Activated CD4-positive, CD25-positive, alpha-beta regulatory T cell treated with anti-CD3 and anti-CD28 coated beads, Interleukin-2, amount 50 U/mL, for 72 hours (primary cell): ENCODE measurements at regions not wholly inside any gene's neighbourhood (a gene's known extent, or its start where the extent isn't known, plus 50 kb on each side); places are given as distances from the start of the nearest gene placed in this dataset.
"Not testable (repeated sequence)": the region's sequence is repeated elsewhere in the genome, so short reads cannot be mapped to it uniquely, and the experiment has no call there.

ENCODE experiments used
- DNase-seq: peaks from one replicate; pipeline ENCODE4 v3.0.0; 2021

DNA sequence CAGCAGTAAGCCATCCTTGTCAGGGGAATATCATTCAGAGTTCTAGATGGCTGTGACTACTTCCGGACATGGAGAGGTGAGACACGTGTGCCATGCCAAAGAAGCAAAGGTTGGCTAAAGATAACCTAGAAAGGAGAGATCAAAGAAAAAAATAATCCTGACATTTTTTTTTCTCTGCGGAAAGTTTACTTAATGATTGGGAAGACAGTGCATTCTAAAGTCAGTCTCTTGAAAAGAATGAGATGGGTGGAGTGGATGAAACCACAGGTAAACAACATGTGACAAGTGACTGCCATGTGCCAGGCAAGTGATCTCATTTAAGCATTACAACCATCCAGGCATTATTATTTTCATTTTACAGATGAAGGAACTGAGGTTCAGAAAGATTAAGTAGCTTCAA is 436.6 kb downstream of the SOX2 start:
- no peak for DNase-seq

DNA sequence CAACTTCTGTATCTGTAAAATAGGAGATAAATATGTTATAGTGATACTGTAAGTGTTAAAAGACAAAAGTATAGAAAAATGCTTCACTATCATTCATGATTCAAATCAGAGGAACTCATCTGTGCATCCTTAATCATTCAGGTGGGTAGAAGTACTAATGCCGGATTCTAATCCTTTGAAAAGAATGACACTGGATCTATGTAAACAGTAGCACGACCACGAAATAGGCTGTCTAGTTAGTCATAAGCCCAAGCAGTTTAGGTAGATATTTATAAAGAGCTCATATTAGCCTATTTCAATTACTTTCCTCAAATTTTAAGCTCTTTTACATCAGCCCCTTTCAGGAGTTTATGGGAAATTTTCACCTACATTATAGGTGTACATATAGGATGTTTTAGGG is 437.9 kb downstream of the SOX2 start:
- no peak for DNase-seq

GRCh38 chr3:182156326-182156725 is 444.6 kb downstream of the SOX2 start:
- not testable (repeated sequence) for DNase-seq

DNA sequence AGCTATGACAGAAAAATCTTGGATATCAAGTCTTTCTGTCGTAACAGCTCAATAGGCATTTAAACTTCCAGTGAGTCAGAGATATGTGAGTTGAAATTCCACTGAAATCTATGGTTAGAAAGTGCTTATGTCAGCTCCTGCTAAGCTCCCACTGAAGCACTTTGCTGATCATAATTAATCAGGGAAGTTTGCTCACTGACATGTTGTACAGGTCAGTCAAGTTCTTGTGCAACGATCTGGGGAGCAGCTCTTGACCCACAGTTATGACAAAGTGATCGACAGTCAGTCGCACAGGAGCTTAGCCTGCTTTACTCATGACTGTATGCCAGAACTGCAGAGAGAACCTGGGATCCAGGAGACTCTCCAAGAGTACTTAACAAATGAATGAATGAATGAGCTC is 453.5 kb downstream of the SOX2 start:
- DNase-seq: no peak

- DNase-seq: no peak
Measured at GRCh38 chr3:182172534-182172933, 460.8 kb downstream of the SOX2 start.

GRCh38 chr3:182178488-182179200 is 466.9 kb downstream of the SOX2 start:
- no peak for DNase-seq

- no peak for DNase-seq
Measured at GRCh38 chr3:182179631-182180030, 467.9 kb downstream of the SOX2 start.

DNA sequence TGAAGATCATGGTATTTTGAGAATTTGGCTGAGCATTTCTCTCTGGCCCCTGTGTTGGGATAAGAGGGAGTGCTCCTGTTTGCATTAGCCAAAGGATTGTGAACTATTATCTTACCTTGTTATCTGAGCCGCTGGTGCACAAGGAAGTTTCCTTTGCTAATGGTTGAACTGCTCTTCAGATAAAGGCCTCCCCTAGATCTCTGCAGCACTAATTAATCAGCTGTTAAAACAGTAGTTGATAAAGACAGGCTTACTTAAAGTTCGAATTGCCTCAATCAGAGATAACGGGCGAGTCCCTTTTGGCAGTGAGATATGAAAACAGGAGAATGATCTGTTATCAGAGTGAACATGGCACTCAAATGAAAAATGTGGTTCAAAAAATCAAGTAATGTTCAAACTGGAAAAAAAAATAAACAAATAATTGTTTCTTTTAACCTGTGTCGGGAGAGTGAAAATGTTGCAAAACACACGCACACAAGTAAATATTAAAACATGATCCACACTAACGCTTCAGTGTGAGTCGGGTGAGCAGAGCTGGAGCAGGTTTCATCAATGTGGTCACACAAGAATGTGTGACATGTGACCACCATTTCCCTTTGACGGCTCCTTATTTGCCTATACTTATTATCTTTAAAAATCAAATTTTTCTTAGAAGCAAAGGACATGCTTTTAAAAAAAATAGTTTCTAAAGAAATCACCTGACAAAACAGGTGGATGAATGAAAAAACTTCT is 469.1 kb downstream of the SOX2 start:
- DNase-seq: no peak

- no peak for DNase-seq
Measured at GRCh38 chr3:182182531-182182968, 470.8 kb downstream of the SOX2 start.

DNA sequence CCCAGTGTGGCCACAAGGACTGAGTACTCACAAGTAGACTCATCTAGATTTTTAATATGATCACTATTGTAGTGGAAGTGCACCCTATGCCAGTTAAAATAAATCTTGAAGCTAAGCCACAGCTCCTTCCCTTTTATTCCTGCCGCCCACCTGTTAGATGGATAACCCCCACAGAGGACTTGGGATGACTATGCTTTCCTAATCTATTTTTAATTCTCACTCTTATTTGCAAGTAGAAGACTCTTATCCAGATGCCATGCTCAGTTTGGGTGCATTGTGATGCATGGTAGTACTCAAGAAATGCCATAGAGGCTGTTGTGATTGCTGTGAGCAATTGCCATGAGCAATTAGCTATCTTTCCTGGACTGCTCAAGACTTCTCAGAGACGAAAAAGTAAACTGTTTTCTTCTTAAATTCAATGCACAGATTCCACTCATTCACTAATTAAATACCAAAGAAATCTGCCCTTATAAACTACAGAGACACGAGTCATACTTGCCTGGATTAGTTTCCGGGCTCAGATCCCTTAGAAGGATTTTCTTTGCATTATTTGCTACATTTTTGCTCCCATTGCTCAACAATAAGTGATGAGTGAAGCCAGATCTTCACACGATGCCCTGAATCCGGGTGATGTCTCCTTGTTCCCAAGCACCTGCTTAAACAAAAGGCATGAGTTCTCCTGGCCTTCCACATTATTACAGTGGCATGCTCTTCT is 472.1 kb downstream of the SOX2 start:
- no peak for DNase-seq

- DNase-seq: no peak
Measured at GRCh38 chr3:182185313-182185712, 473.6 kb downstream of the SOX2 start.

GRCh38 chr3:182190056-182190455 is 478.3 kb downstream of the SOX2 start:
- DNase-seq: no peak

- DNase-seq: no peak
Measured at GRCh38 chr3:182198345-182198744, 486.6 kb downstream of the SOX2 start.

- no peak for DNase-seq
Measured at GRCh38 chr3:182201456-182202168, 489.9 kb downstream of the SOX2 start.

- no peak for DNase-seq
Measured at GRCh38 chr3:182212479-182213076, 500.9 kb downstream of the SOX2 start.

DNA sequence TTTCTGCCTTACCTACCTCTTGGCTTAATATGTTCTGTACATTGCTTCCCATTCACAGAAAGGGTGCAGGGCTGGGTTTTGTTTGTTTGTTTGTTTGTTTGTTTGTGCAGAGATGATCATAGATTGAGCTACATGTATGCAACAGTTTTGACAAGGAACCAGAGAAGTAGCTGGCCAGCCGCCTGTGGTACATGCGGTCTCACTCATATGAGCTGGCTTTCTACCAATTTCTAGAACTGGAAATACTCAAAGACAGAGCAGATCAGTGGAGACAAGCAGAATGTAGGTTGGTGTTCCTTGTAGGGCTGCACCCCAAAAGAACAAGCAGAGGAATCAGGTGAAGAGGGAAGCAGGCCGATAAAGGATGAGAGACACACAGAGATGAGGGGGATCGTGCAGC is 502.7 kb downstream of the SOX2 start:
- DNase-seq: no peak

DNA sequence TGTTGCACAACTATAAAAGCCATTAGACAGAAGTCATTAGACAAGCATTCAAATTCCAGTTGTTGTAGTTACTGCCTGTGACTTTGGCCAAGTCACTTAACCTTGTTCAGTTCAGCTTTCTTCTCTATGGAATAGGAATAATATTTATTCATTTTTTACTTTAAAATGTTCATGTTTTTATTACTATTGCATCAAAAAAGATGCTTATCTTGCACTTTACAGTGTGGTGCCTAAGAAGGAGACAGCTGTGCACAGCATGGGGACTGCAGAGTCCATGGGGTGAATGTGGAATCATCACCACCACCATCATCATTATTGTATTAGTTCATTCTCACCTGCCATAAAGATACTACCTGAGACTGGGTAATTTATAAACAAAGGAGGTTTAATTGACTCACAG is 504.2 kb downstream of the SOX2 start:
- DNase-seq: no peak

- DNase-seq: no peak
Measured at GRCh38 chr3:182216311-182216970, 504.7 kb downstream of the SOX2 start.

DNA sequence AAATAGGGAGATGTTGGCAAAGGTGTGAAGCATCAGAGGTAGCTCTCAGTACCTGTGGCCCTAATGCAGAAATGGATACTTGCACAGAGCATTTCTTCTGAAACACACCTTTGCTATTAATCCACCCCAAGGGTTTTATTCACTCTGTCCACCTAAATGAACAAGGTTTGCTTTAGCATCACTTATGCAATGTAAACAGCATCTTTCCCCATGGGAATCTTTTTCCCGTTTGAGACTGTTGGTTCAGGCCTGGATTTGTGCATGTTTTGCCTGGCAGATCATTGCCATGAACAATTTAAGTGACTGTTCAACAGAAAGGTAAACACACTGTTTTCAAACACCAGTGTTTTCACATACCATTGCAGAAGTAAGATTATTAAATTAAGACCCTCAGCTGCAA is 508.3 kb downstream of the SOX2 start:
- no peak for DNase-seq

DNA sequence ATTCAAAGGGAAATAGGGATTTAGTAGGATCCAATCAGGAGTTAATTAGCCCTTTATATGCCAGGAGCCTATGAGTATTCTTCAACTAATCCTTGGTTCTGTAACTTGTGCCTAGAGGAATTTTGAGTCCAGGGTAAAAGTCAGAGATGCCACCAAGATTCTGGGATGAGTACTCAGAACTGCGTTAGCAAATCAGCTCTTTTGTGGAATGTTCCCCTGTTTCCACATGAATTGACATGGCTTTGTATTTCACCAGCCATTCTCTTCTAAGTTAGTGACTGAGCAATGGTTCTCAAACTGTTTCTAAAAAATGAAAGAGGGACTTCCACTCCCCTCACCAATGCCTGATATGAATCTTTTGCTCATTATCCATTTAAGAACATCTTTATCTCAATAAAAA is 508.7 kb downstream of the SOX2 start:
- no peak for DNase-seq

DNA sequence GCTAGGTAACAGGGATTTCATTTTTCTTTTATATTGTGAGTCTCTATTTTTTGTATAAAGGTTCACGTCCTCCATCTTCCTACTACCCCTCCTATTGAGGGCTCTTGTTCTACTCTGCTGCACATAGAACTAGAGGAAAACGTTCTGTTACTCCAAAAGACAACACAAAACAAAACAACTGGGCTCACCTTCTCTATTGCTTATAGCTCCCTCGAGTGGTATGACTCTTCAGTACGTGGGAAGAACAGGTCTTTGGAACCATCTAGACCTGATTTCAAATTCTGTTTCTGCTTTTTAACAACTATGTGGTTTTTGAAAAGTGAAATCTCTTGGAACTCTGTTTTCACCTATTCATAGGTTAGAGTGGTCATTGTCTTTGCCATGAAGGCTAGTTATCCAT is 515.3 kb downstream of the SOX2 start:
- DNase-seq: no peak

- no peak for DNase-seq
Measured at GRCh38 chr3:182233405-182233804, 521.7 kb downstream of the SOX2 start.
